Activated CD4-positive, alpha-beta T cell treated with anti-CD3 and anti-CD28 coated beads for 24 hours (primary cell): ENCODE measurements at regions not wholly inside any gene's neighbourhood (a gene's known extent, or its start where the extent isn't known, plus 50 kb on each side); places are given as distances from the start of the nearest gene placed in this dataset.

Source experiments
- DNase-seq, 2 donors: peaks; one replicate each; pipeline ENCODE4 v3.0.0-alpha.2; 2020; ENCODE audit warnings: low read depth in 2 of 2

DNA sequence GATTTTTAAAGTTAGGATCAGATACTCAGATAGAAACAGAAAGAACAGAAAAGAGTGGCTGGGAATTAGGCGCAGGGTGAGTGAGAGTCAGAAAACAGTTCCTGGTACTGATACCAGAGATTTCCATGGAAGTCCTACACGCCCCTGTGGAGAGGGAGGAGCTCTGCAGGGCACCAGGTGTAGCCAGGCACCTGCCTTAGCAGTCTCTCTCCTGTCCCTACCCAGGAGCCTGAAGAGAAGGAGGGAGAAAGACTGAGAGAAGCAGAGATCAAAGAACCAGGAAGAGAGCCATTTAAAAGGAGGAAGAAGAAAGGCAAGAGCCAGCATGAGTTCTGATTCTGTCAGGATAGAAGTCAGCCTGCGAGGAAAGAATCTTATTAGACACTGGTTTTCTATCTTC lies 65.0 kb downstream of the CBLN1 start:
- no peak for DNase-seq

- DNase-seq = no peak
Observed at GRCh38 chr16:49213594-49213993, 68.0 kb downstream of the CBLN1 start.

GRCh38 chr16:49204191-49204590 lies 77.4 kb downstream of the CBLN1 start:
- no peak for DNase-seq

DNA sequence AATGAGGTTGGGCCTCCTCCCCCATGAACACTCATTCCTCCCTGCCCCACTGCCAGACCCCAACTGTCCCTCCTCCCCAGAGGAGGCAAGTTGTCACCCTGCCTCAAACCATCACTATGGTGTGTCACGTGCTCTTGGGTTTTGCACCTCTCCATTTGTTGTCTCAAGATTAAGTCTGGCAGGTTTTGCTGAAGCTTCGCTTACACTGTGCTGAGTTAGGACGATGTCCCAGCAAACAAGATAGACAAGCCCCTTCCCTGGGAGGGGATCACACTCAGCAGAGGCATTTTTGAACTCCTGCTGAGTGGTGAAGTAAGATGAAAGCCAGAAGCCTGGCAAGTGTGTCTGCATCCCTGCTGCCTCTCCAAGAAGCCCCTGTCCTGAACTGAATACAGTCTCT lies 78.3 kb downstream of the CBLN1 start:
- DNase-seq = no peak

- no peak for DNase-seq
Observed at GRCh38 chr16:49201118-49201517, 80.5 kb downstream of the CBLN1 start.

GRCh38 chr16:49200223-49200820 lies 81.3 kb downstream of the CBLN1 start:
- DNase-seq = no peak

- DNase-seq = no peak
Observed at GRCh38 chr16:49195237-49195548, 86.4 kb downstream of the CBLN1 start.

- no peak for DNase-seq
Observed at GRCh38 chr16:49194537-49195236, 87.0 kb downstream of the CBLN1 start.

DNA sequence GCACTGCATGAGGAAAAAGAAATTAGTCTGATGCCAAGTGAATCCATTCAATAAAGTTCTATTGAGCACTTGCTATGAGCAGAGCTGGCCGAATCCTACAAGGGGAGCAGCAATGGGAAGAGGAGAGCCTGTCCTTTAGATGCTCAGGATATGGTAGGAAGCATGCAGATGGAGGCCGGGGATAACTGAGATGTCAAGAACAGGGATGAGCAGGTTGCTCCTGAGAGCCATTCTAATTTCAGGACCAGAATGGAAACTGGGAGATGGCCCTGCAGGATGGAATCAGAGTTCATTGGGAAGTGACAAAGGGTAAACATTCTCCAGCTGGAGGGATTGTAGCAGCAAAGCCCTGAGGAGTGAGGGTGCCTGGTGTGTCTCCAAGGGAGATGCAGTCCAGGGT lies 88.0 kb downstream of the CBLN1 start:
- no peak for DNase-seq

GRCh38 chr16:49189286-49189685 lies 92.4 kb downstream of the CBLN1 start:
- no peak for DNase-seq

DNA sequence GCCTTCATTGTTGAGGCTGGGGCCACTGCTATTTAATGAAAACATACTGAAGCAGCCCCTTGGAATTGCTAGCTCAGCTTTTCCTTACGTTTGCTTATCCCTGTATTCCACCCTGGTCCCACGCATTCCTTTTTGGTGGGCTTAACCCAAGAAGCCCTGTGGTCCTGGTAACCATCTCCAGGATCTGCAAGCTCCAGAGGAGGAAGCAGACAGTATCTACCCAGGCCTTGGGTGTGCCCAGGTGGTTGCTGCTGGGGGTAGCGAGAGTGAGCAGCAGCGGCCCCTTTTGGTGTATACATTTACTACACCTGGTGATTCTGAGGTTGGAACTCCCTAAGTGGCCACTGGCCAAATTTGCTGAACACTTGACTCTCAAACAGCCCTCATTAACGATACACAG lies 97.7 kb downstream of the CBLN1 start:
- no peak for DNase-seq

DNA sequence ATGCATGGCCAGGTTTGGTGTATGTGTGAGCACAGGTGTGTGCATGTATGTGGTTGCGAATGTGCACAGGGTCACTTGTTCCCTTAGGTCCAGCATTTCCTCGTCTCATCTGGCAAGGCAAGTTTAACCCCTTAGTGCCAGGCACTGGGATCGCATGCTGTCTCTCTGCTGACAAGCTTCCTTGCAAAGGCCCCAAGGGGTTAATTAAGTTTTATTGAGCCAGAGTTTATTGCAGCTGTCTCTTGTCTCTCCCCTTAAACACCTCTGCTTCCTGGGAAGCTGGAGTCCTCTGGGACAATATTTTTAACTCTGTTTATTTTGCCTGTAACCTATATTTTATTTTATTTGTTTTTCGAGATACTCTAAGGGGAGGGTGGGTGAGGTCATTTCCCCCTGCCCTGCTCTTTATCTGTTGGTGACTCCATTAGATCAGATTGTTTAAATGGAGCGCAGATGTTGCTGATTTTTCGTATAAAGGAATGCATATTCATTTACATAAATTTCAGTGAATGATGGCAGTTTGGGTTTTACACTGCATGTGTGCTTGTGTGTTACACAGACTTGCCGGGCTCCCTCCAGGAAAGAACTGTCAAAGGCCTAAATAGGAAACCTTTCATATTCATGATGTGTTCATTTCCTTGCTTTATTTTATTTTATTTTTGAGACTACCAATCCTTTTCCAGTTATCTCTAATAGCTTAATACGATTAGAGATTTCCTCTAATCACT lies 99.7 kb downstream of the CBLN1 start:
- no peak for DNase-seq

DNA sequence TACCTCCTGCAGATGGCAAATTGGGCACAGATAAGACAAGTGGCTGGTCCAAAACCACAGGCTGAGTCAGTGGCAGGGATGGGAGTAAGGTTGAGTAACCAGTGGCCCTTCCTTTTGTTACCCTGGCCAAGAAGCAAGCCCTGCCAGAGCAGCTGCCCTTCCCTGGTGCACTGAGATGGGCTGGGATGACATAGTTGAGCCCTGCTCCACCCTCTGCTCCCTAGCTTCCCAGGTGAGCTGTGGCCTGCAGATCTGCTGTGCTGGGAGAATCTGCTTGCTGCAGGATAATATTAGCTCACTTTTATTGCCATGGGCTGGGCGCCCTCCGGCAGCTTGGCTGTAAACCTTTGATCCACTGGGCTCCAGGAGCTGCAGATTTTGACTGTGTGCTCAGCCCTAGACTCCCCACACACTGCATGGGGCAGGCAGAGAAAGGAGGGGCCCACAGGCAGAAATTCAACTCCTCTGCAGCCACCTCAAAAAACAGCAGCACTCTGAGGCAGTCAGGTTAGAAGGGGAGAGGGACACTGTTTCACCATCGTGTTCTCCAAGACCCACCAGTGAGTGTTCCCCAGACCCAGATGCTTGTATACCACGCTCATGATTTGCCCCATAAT lies 101.8 kb downstream of the CBLN1 start:
- DNase-seq = no peak

GRCh38 chr16:49168126-49168525 lies 113.5 kb downstream of the CBLN1 start:
- no peak for DNase-seq

- no peak for DNase-seq
Observed at GRCh38 chr16:49165025-49165424, 116.6 kb downstream of the CBLN1 start.

- DNase-seq = no peak
Observed at GRCh38 chr16:49161191-49161590, 120.4 kb downstream of the CBLN1 start.

- no peak for DNase-seq
Observed at GRCh38 chr16:49158029-49158642, 123.5 kb downstream of the CBLN1 start.

GRCh38 chr16:49150341-49150740 lies 131.3 kb downstream of the CBLN1 start:
- no peak for DNase-seq

GRCh38 chr16:49148410-49148809 lies 133.2 kb downstream of the CBLN1 start:
- DNase-seq = no peak

- DNase-seq = no peak
Observed at GRCh38 chr16:49140618-49141017, 141.0 kb downstream of the CBLN1 start.

DNA sequence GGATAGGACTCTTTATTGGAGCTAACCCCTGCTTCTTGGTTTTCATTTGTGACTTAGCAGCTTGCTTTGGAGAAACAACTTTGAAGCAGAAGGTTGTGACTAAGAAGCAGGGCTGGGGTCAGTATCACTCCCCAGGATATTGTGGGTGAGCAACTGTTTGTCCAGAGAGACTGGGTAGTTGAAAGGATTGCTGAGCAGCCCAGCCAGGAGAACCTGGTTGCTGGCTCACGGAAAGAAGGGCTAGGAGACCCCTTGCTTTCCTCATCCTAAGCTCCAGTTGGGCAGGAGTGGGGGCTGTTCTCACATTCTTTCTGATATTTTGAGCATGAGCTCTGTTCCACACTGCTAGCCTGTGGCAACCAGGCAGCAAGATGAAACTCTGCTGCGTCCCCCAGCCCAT lies 151.2 kb downstream of the CBLN1 start:
- no peak for DNase-seq

DNA sequence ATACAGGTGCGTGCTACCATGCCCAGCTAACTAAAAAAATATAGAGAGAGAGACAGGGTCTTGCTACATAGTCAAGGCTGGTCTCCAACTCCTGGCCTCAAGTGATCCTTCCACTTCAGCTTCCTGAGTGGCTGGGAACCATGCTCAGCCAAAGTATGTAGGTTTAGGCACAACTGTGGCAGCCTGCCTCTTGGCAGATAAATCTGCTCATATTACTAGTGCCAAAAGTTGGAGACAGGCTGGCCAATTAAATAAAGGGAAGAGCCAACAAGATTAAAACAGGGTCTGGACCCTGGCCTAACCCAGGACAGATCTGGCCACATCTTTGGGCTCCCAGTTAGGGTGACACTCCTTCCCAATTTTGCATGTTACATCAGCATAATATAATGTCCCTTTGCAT lies 151.7 kb downstream of the CBLN1 start:
- no peak for DNase-seq
